Stomach (tissue), 8 donors: ENCODE measurements at regions not wholly inside any gene's neighbourhood (a gene's known extent, or its start where the extent isn't known, plus 50 kb on each side); places are given as distances from the start of the nearest gene placed in this dataset.
A peak's percentile ranks its signal among the peaks of the same experiment; 100 is the strongest.

ENCODE experiments used
- DNase-seq, 2 donors: peaks; one replicate each; pipeline versions ENCODE4 v3.0.0 to v3.0.0-alpha.2; 2013 to 2019
- H3K27ac ChIP-seq, 5 donors: fragments of 200-600 bp in 4 of 5; sonication (generic) in 4 of 5; one replicate each; pipeline ENCODE4 v1.5.1; 2013 to 2019; ENCODE audit warnings: mild to moderate bottlenecking in 1 of 5, moderate library complexity in 1 of 5
- H3K27me3 ChIP-seq, 3 donors: fragments of 200-600 bp; sonication (generic); one replicate each; pipeline ENCODE4 v1.5.1; 2017 to 2019; ENCODE audit warnings: mixed run types in 1 of 3
- H3K36me3 ChIP-seq, 4 donors: fragments of 200-600 bp; sonication (generic); 1 replicate in 3 of 4; 2 replicates in 1 of 4; pipeline ENCODE4 v1.5.1; 2016 to 2019
- H3K4me1 ChIP-seq, 4 donors: fragments of 200-600 bp; sonication (generic); one replicate each; pipeline ENCODE4 v1.5.1; 2016 to 2019
- H3K4me3 ChIP-seq, 4 donors: fragments of 200-600 bp; sonication (generic) in 3 of 4; one replicate each; pipeline ENCODE4 v1.5.1; 2016 to 2019; ENCODE audit warnings: mild to moderate bottlenecking in 1 of 4
- H3K9me3 ChIP-seq, 4 donors: fragments of 200-600 bp; sonication (generic); one replicate each; pipeline ENCODE4 v1.5.1; 2016 to 2019
- EP300 ChIP-seq: sonication (generic); formaldehyde crosslinking; IDR thresholded peaks from one replicate; pipeline ENCODE4 v1.6.1; 2017; ENCODE audit warnings: antibody characterized with exemption
- POLR2A ChIP-seq, 4 donors: fragments of 450-650 bp; IDR thresholded peaks; one replicate each; pipeline ENCODE4 v1.6.1; 2016; ENCODE audit warnings: antibody characterized with exemption in 4 of 4, control low read depth in 2 of 4, mild to moderate bottlenecking in 1 of 4, moderate library complexity in 1 of 4
- POLR2AphosphoS5 ChIP-seq, 3 donors: sonication (generic); formaldehyde crosslinking; IDR thresholded peaks; one replicate each; pipeline ENCODE4 v1.6.1; 2016; ENCODE audit warnings: antibody characterized with exemption in 3 of 3
- WGBS, 5 donors: extraction: QIAGEN DNeasy Blood & Tissue Kit in 3 of 5; methylation state at CpG; one replicate each; pipeline versions ENCODE4 v1.1.5 to v1.1.7; 2013 to 2018; 5-methylcytosine and 5-hydroxymethylcytosine counted together
- intact Hi-C: fragments of 100-400 bp; cut with DNase I; formaldehyde crosslinking; loops from one replicate; pipeline ENCODE4 v1.15.1; 2023; ENCODE audit warnings: low total_unique reads
- TF ChIP-seq, protein P1 (sequence below), 7 experiments: fragments of 450-650 bp in 4 of 7; fragments of 200-600 bp in 3 of 7; sonication (generic) in 3 of 7; IDR thresholded peaks; one replicate each; pipeline ENCODE4 v1.5.1; 2016 to 2019; ENCODE audit warnings: antibody characterized with exemption in 7 of 7, control low read depth in 2 of 7, mild to moderate bottlenecking in 1 of 7
- donor health status: healthy with polysubstance abuse.
- donor health status: Bipolar disorder and iron deficiency.
- donor health status: healthy.

DNA sequence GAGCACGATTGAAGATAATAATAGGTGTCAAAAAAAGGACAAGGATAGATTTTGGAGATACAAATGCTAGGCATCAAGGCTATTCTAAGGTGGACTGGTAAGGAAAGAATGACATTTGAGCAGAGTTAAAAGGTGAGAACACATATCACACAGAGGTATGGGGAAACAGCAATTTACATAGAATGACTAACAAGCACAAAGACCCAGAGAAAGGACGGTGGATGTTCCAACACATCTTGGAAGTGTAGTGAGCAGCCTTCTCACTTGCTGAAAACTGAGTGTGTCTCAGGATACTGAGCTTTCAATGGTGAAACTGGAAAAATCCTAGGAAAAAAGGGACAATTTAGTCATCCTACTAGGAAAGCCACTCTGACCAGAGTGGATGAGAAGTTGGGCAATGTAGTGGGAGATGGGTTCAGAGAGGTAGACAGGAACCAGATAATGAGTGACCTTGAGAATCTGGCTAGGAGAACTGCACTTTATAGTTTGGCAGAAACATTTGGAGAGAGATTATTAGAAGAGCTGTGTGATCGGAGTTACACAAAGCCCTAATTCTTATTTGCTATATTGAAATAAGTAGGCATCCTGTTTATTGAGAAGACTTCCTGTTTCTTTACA is 706.0 kb downstream of the KCNA4 start:
- H3K4me3 ChIP-seq = no peak overlapping the region
- H3K9me3 ChIP-seq = no peaks in the 10 kb centered on the region
- intact Hi-C loops = no loop called here
- WGBS, 5 donors = 39 to 46% (median 41%) methylated on average over 3 of the region's 3 CpGs
- TF ChIP-seq, protein P1, sequence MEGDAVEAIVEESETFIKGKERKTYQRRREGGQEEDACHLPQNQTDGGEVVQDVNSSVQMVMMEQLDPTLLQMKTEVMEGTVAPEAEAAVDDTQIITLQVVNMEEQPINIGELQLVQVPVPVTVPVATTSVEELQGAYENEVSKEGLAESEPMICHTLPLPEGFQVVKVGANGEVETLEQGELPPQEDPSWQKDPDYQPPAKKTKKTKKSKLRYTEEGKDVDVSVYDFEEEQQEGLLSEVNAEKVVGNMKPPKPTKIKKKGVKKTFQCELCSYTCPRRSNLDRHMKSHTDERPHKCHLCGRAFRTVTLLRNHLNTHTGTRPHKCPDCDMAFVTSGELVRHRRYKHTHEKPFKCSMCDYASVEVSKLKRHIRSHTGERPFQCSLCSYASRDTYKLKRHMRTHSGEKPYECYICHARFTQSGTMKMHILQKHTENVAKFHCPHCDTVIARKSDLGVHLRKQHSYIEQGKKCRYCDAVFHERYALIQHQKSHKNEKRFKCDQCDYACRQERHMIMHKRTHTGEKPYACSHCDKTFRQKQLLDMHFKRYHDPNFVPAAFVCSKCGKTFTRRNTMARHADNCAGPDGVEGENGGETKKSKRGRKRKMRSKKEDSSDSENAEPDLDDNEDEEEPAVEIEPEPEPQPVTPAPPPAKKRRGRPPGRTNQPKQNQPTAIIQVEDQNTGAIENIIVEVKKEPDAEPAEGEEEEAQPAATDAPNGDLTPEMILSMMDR (IDR thresholded peaks at IDR 0.05) = no peak
- TF ChIP-seq POLR2AphosphoS5 (IDR thresholded peaks at IDR 0.05) = no peak
- no peak for TF ChIP-seq POLR2A (IDR thresholded peaks at IDR 0.05)
- TF ChIP-seq EP300 = no peak
- no peak for DNase-seq
- H3K27me3 ChIP-seq = no peaks in the 10 kb centered on the region
- H3K36me3 ChIP-seq = no peaks in the 10 kb centered on the region
- H3K27ac ChIP-seq = no peak overlapping the region
- no peaks in the 10 kb centered on the region for H3K4me1 ChIP-seq

DNA sequence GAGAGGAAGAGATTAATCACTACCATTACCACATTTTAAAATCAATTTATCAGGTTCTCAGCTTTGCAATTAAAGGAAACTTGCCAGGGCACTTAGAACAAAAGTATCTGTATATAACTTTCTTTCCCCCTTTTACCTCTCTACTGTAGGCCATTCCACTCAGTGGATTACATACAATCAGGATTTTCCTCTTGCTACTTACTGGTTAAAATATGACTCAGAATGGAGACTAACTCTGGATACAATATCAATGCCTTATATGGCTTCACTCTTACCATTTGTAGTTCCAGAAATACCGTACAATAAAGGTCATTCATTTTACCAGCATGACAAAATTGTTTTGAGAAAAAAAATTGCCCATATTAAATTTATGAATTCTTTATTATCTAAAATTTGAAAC is 706.8 kb downstream of the KCNA4 start:
- Histone ChIP-seq H3K4me3 (no peak overlapping the region), H3K4me1 (no peaks in the 10 kb centered on the region), H3K27me3 (no peaks in the 10 kb centered on the region), H3K9me3 (no peaks in the 10 kb centered on the region), H3K27ac (no peak overlapping the region), H3K36me3 (no peaks in the 10 kb centered on the region)
- TF ChIP-seq POLR2A (IDR thresholded peaks at IDR 0.05) (no peak), EP300 (no peak), POLR2AphosphoS5 (IDR thresholded peaks at IDR 0.05) (no peak)
- TF ChIP-seq, protein P1 (IDR thresholded peaks at IDR 0.05) = no peak
- intact Hi-C loops = no loop called here
- peak in 1 of 2 donors; percentile 2 for DNase-seq
- 38 to 70% (median 51%) methylated on average over 1 of the region's 1 CpG for WGBS, 5 donors

DNA sequence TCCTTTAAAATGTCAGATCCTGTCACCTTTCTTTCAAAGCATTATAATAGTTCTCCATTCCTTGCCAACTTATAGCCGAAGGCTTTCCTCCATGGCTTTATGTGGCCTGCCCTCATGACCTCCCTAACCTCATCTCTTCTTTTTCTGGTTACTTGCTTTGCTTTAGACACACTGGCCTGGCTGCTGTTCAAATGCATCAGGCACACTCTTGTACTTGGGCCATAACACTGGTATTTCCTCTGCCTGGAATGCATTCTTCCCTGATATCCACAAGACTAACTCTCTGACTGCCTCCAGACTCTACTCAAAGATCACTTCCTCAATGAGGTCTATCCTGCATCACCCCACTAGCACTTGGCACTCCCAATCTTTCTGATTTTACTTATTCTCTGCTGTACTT is 710.3 kb downstream of the KCNA4 start:
- WGBS, 5 donors = 68 to 85% (median 81%) methylated on average over 1 of the region's 1 CpG
- H3K4me3 ChIP-seq = no peak overlapping the region
- H3K27me3 ChIP-seq = no peaks in the 10 kb centered on the region
- H3K9me3 ChIP-seq = no peaks in the 10 kb centered on the region
- no peak overlapping the region for H3K27ac ChIP-seq
- H3K36me3 ChIP-seq = no peaks in the 10 kb centered on the region
- no peak for DNase-seq
- intact Hi-C loops = no loop called here
- TF ChIP-seq POLR2AphosphoS5 (IDR thresholded peaks at IDR 0.05) (no peak), POLR2A (IDR thresholded peaks at IDR 0.05) (no peak), EP300 (no peak)
- TF ChIP-seq, protein P1 (IDR thresholded peaks at IDR 0.05) = no peak
- H3K4me1 ChIP-seq = no peaks in the 10 kb centered on the region

DNA sequence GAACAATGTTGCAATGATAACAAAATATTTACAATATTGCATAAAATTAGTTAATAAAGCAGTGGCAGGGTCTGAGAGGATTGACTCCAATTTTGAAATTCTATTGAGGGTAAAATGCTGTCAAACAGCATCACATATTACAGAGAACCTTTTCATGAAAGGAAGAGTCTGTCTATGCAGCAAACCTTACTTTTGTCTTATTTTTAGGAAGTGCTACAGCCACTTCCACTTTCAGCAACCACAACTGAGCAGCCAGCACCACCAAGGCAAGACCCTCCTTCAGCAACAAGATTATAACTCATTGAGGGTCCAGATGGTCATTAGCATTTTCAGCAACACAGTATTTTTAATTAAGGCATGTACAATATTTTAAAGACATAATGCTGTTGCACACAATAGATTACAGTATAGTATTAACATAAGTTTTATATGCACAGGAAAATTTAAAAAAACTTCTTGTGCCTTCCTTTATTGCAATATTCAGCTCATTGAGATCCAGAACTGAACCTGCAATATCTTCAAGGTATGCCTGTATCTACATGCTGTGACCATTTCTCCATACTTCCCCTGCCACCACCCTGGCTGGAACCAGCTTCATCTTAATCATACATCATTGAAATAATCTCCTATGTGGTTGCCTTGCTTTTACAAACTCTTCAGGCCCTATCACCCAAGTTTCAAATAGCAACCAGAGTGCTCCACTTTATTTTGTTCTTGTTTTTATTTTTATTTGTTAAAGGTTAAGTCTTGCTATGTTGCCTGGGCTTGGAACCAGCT is 711.2 kb downstream of the KCNA4 start:
- no peaks in the 10 kb centered on the region for H3K27me3 ChIP-seq
- no peaks in the 10 kb centered on the region for H3K36me3 ChIP-seq
- DNase-seq = no peak
- TF ChIP-seq POLR2AphosphoS5 (IDR thresholded peaks at IDR 0.05) = no peak
- TF ChIP-seq EP300 = no peak
- TF ChIP-seq POLR2A (IDR thresholded peaks at IDR 0.05) = no peak
- TF ChIP-seq, protein P1 (IDR thresholded peaks at IDR 0.05) = no peak
- H3K9me3 ChIP-seq = no peaks in the 10 kb centered on the region
- H3K27ac ChIP-seq = no peak overlapping the region
- no peak overlapping the region for H3K4me3 ChIP-seq
- intact Hi-C loops = no loop called here
- H3K4me1 ChIP-seq = no peaks in the 10 kb centered on the region
